CD14-positive monocyte (primary cell): ENCODE measurements at regions not wholly inside any gene's neighbourhood (a gene's known extent, or its start where the extent isn't known, plus 50 kb on each side); places are given as distances from the start of the nearest gene placed in this dataset.

ENCODE experiments used
- DNase-seq, 3 donors: peaks; one replicate each; pipeline ENCODE4 v3.0.0-alpha.2; 2011 to 2022
- H2AFZ ChIP-seq: 2 replicates; pipeline ENCODE4 v1.6.0; 2012; ENCODE audit warnings: mild to moderate bottlenecking, low read depth, low read length, inconsistent platforms; ENCODE audit not compliant: insufficient read depth, poor library complexity, severe bottlenecking
- H3K27ac ChIP-seq, 2 donors: 1 replicate in 1 of 2; 2 replicates in 1 of 2; pipeline ENCODE4 v1.5.1; 2012 to 2013; ENCODE audit warnings: low read length in 2 of 2, control low read depth in 1 of 2, inconsistent platforms in 1 of 2, low read depth in 1 of 2, mild to moderate bottlenecking in 1 of 2
- H3K27me3 ChIP-seq, 2 donors: one replicate each; pipeline versions ENCODE4 v1.6.0 to v1.6.1; 2011 to 2013; ENCODE audit warnings: low read length in 2 of 2; ENCODE audit not compliant: control insufficient read depth in 2 of 2, insufficient read depth in 2 of 2
- H3K36me3 ChIP-seq, 2 donors: replicated peaks in 1 of 2; 1 replicate in 1 of 2; 2 replicates in 1 of 2; pipeline versions ENCODE4 v1.5.1 to v1.6.1; 2012 to 2013; ENCODE audit warnings: low read length in 2 of 2, control low read depth in 1 of 2, inconsistent platforms in 1 of 2, mild to moderate bottlenecking in 1 of 2; ENCODE audit not compliant: insufficient read depth in 2 of 2, control insufficient read depth in 1 of 2
- H3K4me1 ChIP-seq, 2 donors: 1 replicate in 1 of 2; 2 replicates in 1 of 2; pipeline versions ENCODE4 v1.5.1 to v1.6.1; 2012 to 2013; ENCODE audit warnings: low read length in 2 of 2, control low read depth in 1 of 2, inconsistent platforms in 1 of 2, mild to moderate bottlenecking in 1 of 2, moderate library complexity in 1 of 2; ENCODE audit not compliant: insufficient read depth in 2 of 2, control insufficient read depth in 1 of 2
- H3K4me2 ChIP-seq: replicated peaks from 2 replicates; pipeline ENCODE3; 2012; ENCODE audit warnings: low read length, moderate library complexity, mild to moderate bottlenecking; ENCODE audit not compliant: poor library complexity, severe bottlenecking; ENCODE audit errors: extremely low read depth
- H3K4me3 ChIP-seq, 3 experiments: fragments of 200-600 bp in 1 of 3; sonication (generic) in 1 of 3; replicated peaks in 1 of 3; 1 replicate in 2 of 3; 2 replicates in 1 of 3; pipeline ENCODE4 v1.5.1; 2011 to 2013; ENCODE audit warnings: low read length in 3 of 3, mild to moderate bottlenecking in 3 of 3, control low read depth in 2 of 3, low read depth in 2 of 3, inconsistent platforms in 1 of 3, moderate library complexity in 1 of 3
- H3K79me2 ChIP-seq: 2 replicates; pipeline ENCODE4 v1.6.0; 2012; ENCODE audit warnings: mild to moderate bottlenecking, control low read depth, inconsistent platforms, low read length, moderate library complexity; ENCODE audit not compliant: insufficient read depth
- H3K9ac ChIP-seq: 2 replicates; pipeline ENCODE4 v1.6.0; 2017; ENCODE audit warnings: low read length, mild to moderate bottlenecking; ENCODE audit not compliant: insufficient read depth, poor library complexity, severe bottlenecking
- H3K9me3 ChIP-seq, 2 donors: replicated peaks in 1 of 2; 1 replicate in 1 of 2; 2 replicates in 1 of 2; pipeline versions ENCODE4 v1.5.1 to v1.6.1; 2012 to 2013; ENCODE audit warnings: low read length in 2 of 2, control low read depth in 1 of 2; ENCODE audit not compliant: control insufficient read depth in 1 of 2, insufficient read depth in 1 of 2
- H4K20me1 ChIP-seq: 2 replicates; pipeline ENCODE4 v1.6.0; 2012; ENCODE audit warnings: mild to moderate bottlenecking, low read length, control low read depth, moderate library complexity; ENCODE audit not compliant: insufficient read depth
- H3K27ac Mint-ChIP-seq, 7 donors: one replicate each; pipeline ENCODE4 v1.8.0; 2020; ENCODE audit warnings: mild to moderate bottlenecking in 7 of 7, mixed read lengths in 7 of 7, moderate library complexity in 6 of 7, inconsistent platforms in 2 of 7
- H3K27me3 Mint-ChIP-seq, 3 donors: one replicate each; pipeline ENCODE4 v1.8.0; 2021 to 2022; ENCODE audit warnings: low read depth in 3 of 3, mild to moderate bottlenecking in 3 of 3, mixed read lengths in 3 of 3, moderate library complexity in 3 of 3, inconsistent platforms in 1 of 3
- H3K36me3 Mint-ChIP-seq, 2 donors: one replicate each; pipeline ENCODE4 v1.8.0; 2020; ENCODE audit warnings: mixed read lengths in 2 of 2, inconsistent platforms in 1 of 2, mild to moderate bottlenecking in 1 of 2
- H3K4me1 Mint-ChIP-seq: one replicate; pipeline ENCODE4 v1.8.0; 2020; ENCODE audit warnings: mild to moderate bottlenecking, mixed read lengths
- H3K4me3 Mint-ChIP-seq, 2 donors: one replicate each; pipeline ENCODE4 v1.8.0; 2020; ENCODE audit warnings: mild to moderate bottlenecking in 2 of 2, mixed read lengths in 2 of 2, moderate library complexity in 1 of 2
- H3K9me3 Mint-ChIP-seq, 7 donors: one replicate each; pipeline ENCODE4 v1.8.0; 2020 to 2022; ENCODE audit warnings: mixed read lengths in 7 of 7, mild to moderate bottlenecking in 6 of 7, moderate library complexity in 6 of 7, inconsistent platforms in 2 of 7
- CTCF ChIP-seq: fragments of 200-600 bp; IDR thresholded peaks from one replicate; pipeline ENCODE4 v1.8.0; 2022; ENCODE audit warnings: antibody characterized with exemption, mild to moderate bottlenecking
- WGBS: methylation state at CpG from one replicate; pipeline ENCODE4 v1.1.5; 2013; ENCODE audit warnings: missing lambda C conversion rate; ENCODE audit not compliant: insufficient coverage; 5-methylcytosine and 5-hydroxymethylcytosine counted together
- intact Hi-C, 2 donors: fragments of 100-400 bp; cut with micrococcal nuclease; formaldehyde crosslinking; loops; one replicate each; pipeline versions ENCODE4 v1.15.0 to v1.15.1; 2023

GRCh38 chr6:150791717-150792116 lies 73.8 kb upstream of the MTHFD1L start:
- H3K27ac ChIP-seq = no peak overlapping the region

GRCh38 chr6:150797949-150798348 lies 67.6 kb upstream of the MTHFD1L start:
- no peaks in the 10 kb centered on the region for H3K79me2 ChIP-seq
- H3K27me3 Mint-ChIP-seq = peaks cover 8 to 17% (median 12%) of the 10 kb centered on the region in 3 donors
- no peak overlapping the region for H3K27ac ChIP-seq
- no peaks in the 10 kb centered on the region for H3K36me3 Mint-ChIP-seq
- no peak overlapping the region for H3K27ac Mint-ChIP-seq
- DNase-seq = no peak
- 100% methylated on average over 1 of the region's 1 CpG for WGBS
- no peak overlapping the region for H3K4me3 Mint-ChIP-seq
- no peaks in the 10 kb centered on the region for H3K9me3 ChIP-seq
- H3K4me1 Mint-ChIP-seq = peaks cover 10% of the 10 kb centered on the region
- no peaks in the 10 kb centered on the region for H3K27me3 ChIP-seq
- H3K9me3 Mint-ChIP-seq = peaks cover 0 to 5% (median 0%) of the 10 kb centered on the region in 7 donors
- no peaks in the 10 kb centered on the region for H3K36me3 ChIP-seq
- no peaks in the 10 kb centered on the region for H3K4me1 ChIP-seq
- no peak overlapping the region for H3K9ac ChIP-seq
- intact Hi-C loops = no loop called here
- H4K20me1 ChIP-seq = no peaks in the 10 kb centered on the region
- TF ChIP-seq CTCF = no peak
- H3K4me2 ChIP-seq = no peak overlapping the region
- H2AFZ ChIP-seq = no peak overlapping the region
- H3K4me3 ChIP-seq = no peak overlapping the region

More at GRCh38 chr6:150791717-150792116, 73.8 kb upstream of the MTHFD1L start:
- Histone ChIP-seq H3K4me1 (peaks cover 8 to 11% of the 10 kb centered on the region in 2 donors), H3K9me3 (no peaks in the 10 kb centered on the region), H3K4me2 (no peak overlapping the region), H3K9ac (no peak overlapping the region), H2AFZ (no peak overlapping the region), H3K4me3 (no peak overlapping the region), H3K36me3 (no peaks in the 10 kb centered on the region), H4K20me1 (no peaks in the 10 kb centered on the region), H3K79me2 (no peaks in the 10 kb centered on the region), H3K27me3 (no peaks in the 10 kb centered on the region)
- Mint-ChIP-seq H3K27ac (no peak overlapping the region), H3K4me1 (peaks cover 10% of the 10 kb centered on the region), H3K27me3 (peaks cover 0 to 9% (median 2%) of the 10 kb centered on the region in 3 donors), H3K9me3 (no peaks in the 10 kb centered on the region), H3K4me3 (no peak overlapping the region), H3K36me3 (no peaks in the 10 kb centered on the region)
- no peak for TF ChIP-seq CTCF
- no CpG with 5 or more reads among the region's 1 CpG for WGBS
- DNase-seq = no peak
- intact Hi-C loops = no loop called here
